ENCODE measurements at regions not wholly inside any gene's neighbourhood (a gene's known extent, or its start where the extent isn't known, plus 50 kb on each side); places are given as distances from the start of the nearest gene placed in this dataset.

DNA sequence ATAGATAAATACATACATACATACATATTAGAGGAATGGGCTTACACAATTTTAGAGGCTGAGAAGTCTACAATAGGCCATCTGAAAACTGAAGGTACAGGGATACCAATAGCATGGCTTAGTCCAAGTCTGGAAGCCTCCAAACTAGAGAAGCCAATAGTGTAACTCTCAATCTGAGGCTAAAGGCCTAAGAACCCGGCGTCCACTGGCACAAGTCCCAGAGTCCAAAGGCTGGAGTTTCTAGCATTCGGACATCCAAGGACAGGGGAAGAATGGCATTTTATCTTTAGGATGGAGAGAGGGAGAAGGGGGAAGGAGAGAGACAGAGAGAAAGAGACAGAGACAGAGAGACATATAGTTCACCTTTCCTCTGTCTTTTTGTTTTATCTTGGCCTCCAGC is 63.7 kb upstream of the SYT4 start:
- TF ChIP-seq ELF4 (CRISPR knock-in tag; IDR thresholded peaks at IDR 0.05; ENCODE audit: low read depth): no peak
- TF ChIP-seq, protein P1, sequence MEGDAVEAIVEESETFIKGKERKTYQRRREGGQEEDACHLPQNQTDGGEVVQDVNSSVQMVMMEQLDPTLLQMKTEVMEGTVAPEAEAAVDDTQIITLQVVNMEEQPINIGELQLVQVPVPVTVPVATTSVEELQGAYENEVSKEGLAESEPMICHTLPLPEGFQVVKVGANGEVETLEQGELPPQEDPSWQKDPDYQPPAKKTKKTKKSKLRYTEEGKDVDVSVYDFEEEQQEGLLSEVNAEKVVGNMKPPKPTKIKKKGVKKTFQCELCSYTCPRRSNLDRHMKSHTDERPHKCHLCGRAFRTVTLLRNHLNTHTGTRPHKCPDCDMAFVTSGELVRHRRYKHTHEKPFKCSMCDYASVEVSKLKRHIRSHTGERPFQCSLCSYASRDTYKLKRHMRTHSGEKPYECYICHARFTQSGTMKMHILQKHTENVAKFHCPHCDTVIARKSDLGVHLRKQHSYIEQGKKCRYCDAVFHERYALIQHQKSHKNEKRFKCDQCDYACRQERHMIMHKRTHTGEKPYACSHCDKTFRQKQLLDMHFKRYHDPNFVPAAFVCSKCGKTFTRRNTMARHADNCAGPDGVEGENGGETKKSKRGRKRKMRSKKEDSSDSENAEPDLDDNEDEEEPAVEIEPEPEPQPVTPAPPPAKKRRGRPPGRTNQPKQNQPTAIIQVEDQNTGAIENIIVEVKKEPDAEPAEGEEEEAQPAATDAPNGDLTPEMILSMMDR (IDR thresholded peaks at IDR 0.05): no peak
- no peak for TF ChIP-seq ETV6 (CRISPR knock-in tag; IDR thresholded peaks at IDR 0.05)
- TF ChIP-seq, protein P2, sequence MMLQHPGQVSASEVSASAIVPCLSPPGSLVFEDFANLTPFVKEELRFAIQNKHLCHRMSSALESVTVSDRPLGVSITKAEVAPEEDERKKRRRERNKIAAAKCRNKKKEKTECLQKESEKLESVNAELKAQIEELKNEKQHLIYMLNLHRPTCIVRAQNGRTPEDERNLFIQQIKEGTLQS (CRISPR knock-in tag; conservative IDR thresholded peaks at IDR 0.05): no peak
- TF ChIP-seq MXD4 (CRISPR knock-in tag; IDR thresholded peaks at IDR 0.05; ENCODE audit: borderline replicate concordance): no peak
- no peak for TF ChIP-seq SP1 (CRISPR knock-in tag; conservative IDR thresholded peaks at IDR 0.05)
- TF ChIP-seq JUN (CRISPR knock-in tag; IDR thresholded peaks at IDR 0.05): no peak
- no peak for TF ChIP-seq CBFB (CRISPR knock-in tag; IDR thresholded peaks at IDR 0.05; ENCODE audit: low read depth)
- TF ChIP-seq IRF1 (CRISPR knock-in tag; IDR thresholded peaks at IDR 0.05): no peak
- no peak for TF ChIP-seq NR2C2 (CRISPR knock-in tag; IDR thresholded peaks at IDR 0.05)
